HepG2 (cell line): ENCODE measurements at regions not wholly inside any gene's neighbourhood (a gene's known extent, or its start where the extent isn't known, plus 50 kb on each side); places are given as distances from the start of the nearest gene placed in this dataset.

ENCODE experiments used
- AGO2 ChIP-seq: fragments of 200-400 bp; formaldehyde crosslinking; optimal IDR thresholded peaks from 2 replicates; pipeline ENCODE3; 2017; ENCODE audit warnings: mild to moderate bottlenecking, low read depth, low read length, moderate library complexity
- BRCA1 ChIP-seq: sonication (generic); formaldehyde crosslinking; IDR thresholded peaks from 2 replicates; pipeline ENCODE4 v1.4.0; 2020; ENCODE audit warnings: missing genetic modification reagents
- THAP11 ChIP-seq: IDR thresholded peaks from 2 replicates; pipeline ENCODE4 v1.6.1; 2016; ENCODE audit warnings: missing biosample characterization, missing genetic modification reagents
- ZNF577 ChIP-seq: sonication (generic); formaldehyde crosslinking; IDR thresholded peaks from 2 replicates; pipeline ENCODE4 v1.4.0; 2020; ENCODE audit warnings: mild to moderate bottlenecking, low read depth, missing genetic modification reagents, borderline replicate concordance
- TF ChIP-seq, protein P1 (sequence below): sonication (generic); formaldehyde crosslinking; IDR thresholded peaks from 2 replicates; pipeline ENCODE4 v1.5.1; 2020; ENCODE audit warnings: missing genetic modification reagents, mild to moderate bottlenecking, borderline replicate concordance
- TF ChIP-seq, protein P2 (sequence below): sonication (generic); formaldehyde crosslinking; IDR thresholded peaks from 2 replicates; pipeline ENCODE4 v1.4.0; 2020; ENCODE audit warnings: mild to moderate bottlenecking, missing genetic modification reagents
- TF ChIP-seq, protein P3 (sequence below): sonication (generic); formaldehyde crosslinking; IDR thresholded peaks from 2 replicates; pipeline ENCODE4 v1.8.0; 2022; ENCODE audit warnings: mild to moderate bottlenecking, missing genetic modification reagents
- TF ChIP-seq, protein P4 (sequence below): sonication (generic); formaldehyde crosslinking; IDR thresholded peaks from 2 replicates; pipeline ENCODE4 v1.5.1; 2020; ENCODE audit warnings: mild to moderate bottlenecking, missing genetic modification reagents, borderline replicate concordance

DNA sequence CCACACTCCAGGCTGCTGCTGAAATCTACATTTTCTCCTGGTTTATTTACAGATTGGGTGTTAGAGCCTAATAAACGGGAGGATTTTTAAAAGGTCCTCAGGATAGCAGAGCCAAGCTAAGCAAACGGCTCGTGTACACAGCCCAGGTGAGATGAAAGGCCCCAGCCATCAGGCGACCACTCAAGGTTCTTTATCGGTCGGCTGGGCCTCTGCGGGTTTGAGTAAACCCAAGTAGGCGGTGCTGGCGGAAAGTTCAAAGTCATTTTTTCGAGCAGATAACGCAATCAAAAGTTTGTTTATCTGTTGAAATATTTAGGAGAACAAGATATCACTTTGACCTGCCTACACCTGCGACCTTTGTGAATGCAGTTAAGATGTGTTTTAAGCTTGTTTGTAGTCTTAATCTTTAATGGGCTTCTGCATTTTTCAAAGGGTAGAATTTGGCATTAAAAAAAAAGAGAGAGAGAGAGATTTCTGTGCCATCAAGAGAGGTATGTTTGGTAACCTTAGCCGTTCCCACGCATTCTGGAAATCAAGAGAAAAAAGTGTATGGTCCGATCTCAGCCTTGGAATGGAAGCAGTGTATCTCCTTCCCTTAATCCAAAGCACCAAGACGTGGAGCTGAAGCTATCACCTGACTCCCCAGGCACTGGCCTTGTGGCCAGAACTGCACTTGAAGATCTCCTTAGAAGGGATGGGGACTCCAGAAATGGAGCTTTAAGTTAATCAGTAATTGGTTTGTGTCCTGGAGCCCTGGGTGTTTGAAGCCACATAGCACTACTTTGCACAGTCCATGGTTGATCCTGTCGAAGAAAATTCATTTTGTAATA is 301.7 kb upstream of the IRX5 start (continued):
- TF ChIP-seq, protein P1, sequence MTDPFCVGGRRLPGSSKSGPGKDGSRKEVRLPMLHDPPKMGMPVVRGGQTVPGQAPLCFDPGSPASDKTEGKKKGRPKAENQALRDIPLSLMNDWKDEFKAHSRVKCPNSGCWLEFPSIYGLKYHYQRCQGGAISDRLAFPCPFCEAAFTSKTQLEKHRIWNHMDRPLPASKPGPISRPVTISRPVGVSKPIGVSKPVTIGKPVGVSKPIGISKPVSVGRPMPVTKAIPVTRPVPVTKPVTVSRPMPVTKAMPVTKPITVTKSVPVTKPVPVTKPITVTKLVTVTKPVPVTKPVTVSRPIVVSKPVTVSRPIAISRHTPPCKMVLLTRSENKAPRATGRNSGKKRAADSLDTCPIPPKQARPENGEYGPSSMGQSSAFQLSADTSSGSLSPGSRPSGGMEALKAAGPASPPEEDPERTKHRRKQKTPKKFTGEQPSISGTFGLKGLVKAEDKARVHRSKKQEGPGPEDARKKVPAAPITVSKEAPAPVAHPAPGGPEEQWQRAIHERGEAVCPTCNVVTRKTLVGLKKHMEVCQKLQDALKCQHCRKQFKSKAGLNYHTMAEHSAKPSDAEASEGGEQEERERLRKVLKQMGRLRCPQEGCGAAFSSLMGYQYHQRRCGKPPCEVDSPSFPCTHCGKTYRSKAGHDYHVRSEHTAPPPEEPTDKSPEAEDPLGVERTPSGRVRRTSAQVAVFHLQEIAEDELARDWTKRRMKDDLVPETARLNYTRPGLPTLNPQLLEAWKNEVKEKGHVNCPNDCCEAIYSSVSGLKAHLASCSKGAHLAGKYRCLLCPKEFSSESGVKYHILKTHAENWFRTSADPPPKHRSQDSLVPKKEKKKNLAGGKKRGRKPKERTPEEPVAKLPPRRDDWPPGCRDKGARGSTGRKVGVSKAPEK (CRISPR knock-in tag): peak; percentile 84; the same call in 1 of the 2 replicates
- TF ChIP-seq, protein P2, sequence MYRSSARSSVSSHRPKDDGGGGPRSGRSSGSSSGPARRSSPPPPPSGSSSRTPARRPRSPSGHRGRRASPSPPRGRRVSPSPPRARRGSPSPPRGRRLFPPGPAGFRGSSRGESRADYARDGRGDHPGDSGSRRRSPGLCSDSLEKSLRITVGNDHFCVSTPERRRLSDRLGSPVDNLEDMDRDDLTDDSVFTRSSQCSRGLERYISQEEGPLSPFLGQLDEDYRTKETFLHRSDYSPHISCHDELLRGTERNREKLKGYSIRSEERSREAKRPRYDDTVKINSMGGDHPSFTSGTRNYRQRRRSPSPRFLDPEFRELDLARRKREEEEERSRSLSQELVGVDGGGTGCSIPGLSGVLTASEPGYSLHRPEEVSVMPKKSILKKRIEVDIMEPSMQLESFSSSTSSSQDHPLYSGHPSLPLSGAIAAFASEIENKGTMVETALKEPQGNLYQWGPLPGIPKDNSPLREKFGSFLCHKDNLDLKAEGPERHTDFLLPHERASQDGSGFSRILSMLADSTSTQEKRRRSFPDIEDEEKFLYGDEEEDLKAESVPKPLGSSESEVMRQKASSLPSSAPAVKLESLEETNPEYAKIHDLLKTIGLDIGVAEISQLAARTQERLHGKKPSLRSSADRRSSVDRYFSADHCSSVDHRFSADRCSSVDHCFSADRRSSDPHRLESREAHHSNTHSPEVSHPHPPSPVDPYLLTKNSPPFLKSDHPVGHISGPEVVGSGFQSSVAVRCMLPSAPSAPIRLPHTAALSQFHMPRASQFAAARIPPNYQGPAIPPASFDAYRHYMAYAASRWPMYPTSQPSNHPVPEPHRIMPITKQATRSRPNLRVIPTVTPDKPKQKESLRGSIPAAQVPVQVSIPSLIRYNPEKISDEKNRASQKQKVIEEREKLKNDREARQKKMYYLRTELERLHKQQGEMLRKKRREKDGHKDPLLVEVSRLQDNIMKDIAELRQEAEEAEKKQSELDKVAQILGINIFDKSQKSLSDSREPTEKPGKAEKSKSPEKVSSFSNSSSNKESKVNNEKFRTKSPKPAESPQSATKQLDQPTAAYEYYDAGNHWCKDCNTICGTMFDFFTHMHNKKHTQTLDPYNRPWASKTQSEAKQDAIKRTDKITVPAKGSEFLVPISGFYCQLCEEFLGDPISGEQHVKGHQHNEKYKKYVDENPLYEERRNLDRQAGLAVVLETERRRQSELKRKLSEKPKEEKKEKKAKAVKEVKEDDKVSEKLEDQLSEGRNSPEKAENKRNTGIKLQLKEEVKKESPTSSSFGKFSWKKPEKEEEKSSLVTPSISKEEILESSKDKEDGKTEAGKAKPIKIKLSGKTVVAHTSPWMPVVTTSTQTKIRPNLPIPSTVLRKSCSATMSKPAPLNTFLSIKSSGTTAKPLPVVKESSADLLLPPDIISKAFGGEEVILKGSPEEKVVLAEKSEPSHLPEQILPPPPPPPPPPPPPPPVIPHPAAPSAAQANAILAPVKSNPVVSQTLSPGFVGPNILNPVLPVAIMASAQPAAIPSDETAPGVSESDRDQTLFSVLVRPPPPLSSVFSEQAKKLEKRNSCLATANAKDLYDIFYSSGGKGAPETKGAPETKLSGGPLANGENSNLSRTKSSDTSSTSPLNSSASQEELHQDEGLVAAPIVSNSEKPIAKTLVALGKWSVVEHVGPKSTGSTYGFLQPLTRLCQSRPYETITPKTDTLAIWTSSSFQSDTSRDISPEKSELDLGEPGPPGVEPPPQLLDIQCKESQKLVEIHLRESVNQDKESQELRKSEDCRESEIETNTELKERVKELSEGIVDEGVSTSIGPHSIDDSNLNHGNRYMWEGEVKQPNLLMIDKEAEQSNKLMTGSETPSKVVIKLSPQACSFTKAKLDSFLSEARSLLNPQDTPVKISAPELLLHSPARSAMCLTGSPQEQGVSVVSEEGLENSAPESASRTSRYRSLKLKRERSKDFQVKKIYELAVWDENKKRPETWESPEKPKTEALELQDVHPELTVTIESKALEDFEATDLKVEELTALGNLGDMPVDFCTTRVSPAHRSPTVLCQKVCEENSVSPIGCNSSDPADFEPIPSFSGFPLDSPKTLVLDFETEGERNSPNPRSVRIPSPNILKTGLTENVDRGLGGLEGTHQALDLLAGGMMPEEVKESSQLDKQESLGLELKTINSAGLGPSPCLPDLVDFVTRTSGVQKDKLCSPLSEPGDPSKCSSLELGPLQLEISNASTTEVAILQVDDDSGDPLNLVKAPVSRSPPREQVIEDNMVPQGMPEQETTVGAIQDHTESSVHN (CRISPR knock-in tag): peak; percentile 34; the same call in 1 of the 2 replicates
- TF ChIP-seq BRCA1: no peak
- no peak for TF ChIP-seq ZNF577
- TF ChIP-seq AGO2: no peak
- TF ChIP-seq, protein P3, sequence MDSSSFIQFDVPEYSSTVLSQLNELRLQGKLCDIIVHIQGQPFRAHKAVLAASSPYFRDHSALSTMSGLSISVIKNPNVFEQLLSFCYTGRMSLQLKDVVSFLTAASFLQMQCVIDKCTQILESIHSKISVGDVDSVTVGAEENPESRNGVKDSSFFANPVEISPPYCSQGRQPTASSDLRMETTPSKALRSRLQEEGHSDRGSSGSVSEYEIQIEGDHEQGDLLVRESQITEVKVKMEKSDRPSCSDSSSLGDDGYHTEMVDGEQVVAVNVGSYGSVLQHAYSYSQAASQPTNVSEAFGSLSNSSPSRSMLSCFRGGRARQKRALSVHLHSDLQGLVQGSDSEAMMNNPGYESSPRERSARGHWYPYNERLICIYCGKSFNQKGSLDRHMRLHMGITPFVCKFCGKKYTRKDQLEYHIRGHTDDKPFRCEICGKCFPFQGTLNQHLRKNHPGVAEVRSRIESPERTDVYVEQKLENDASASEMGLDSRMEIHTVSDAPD: peak; percentile 91
- TF ChIP-seq, protein P4, sequence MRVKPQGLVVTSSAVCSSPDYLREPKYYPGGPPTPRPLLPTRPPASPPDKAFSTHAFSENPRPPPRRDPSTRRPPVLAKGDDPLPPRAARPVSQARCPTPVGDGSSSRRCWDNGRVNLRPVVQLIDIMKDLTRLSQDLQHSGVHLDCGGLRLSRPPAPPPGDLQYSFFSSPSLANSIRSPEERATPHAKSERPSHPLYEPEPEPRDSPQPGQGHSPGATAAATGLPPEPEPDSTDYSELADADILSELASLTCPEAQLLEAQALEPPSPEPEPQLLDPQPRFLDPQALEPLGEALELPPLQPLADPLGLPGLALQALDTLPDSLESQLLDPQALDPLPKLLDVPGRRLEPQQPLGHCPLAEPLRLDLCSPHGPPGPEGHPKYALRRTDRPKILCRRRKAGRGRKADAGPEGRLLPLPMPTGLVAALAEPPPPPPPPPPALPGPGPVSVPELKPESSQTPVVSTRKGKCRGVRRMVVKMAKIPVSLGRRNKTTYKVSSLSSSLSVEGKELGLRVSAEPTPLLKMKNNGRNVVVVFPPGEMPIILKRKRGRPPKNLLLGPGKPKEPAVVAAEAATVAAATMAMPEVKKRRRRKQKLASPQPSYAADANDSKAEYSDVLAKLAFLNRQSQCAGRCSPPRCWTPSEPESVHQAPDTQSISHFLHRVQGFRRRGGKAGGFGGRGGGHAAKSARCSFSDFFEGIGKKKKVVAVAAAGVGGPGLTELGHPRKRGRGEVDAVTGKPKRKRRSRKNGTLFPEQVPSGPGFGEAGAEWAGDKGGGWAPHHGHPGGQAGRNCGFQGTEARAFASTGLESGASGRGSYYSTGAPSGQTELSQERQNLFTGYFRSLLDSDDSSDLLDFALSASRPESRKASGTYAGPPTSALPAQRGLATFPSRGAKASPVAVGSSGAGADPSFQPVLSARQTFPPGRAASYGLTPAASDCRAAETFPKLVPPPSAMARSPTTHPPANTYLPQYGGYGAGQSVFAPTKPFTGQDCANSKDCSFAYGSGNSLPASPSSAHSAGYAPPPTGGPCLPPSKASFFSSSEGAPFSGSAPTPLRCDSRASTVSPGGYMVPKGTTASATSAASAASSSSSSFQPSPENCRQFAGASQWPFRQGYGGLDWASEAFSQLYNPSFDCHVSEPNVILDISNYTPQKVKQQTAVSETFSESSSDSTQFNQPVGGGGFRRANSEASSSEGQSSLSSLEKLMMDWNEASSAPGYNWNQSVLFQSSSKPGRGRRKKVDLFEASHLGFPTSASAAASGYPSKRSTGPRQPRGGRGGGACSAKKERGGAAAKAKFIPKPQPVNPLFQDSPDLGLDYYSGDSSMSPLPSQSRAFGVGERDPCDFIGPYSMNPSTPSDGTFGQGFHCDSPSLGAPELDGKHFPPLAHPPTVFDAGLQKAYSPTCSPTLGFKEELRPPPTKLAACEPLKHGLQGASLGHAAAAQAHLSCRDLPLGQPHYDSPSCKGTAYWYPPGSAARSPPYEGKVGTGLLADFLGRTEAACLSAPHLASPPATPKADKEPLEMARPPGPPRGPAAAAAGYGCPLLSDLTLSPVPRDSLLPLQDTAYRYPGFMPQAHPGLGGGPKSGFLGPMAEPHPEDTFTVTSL (CRISPR knock-in tag): peak; percentile 93
- TF ChIP-seq THAP11 (CRISPR knock-in tag): peak; percentile 77
